Testis (tissue), 2 donors: ENCODE measurements at regions not wholly inside any gene's neighbourhood (a gene's known extent, or its start where the extent isn't known, plus 50 kb on each side); places are given as distances from the start of the nearest gene placed in this dataset.

Experiments used
- DNase-seq: peaks from one replicate; pipeline ENCODE4 v3.0.0-alpha.2; 2019
- H3K27ac ChIP-seq, 2 donors: fragments of 200-600 bp; sonication (generic); one replicate each; pipeline ENCODE4 v1.5.1; 2019
- H3K27me3 ChIP-seq: fragments of 200-600 bp; sonication (generic); one replicate; pipeline ENCODE4 v1.5.1; 2019
- H3K36me3 ChIP-seq: fragments of 200-600 bp; sonication (generic); one replicate; pipeline ENCODE4 v1.5.1; 2017; ENCODE audit warnings: low read depth; ENCODE audit errors: missing control alignments
- H3K4me1 ChIP-seq: fragments of 200-600 bp; sonication (generic); one replicate; pipeline ENCODE4 v1.5.1; 2019
- H3K4me3 ChIP-seq, 2 donors: fragments of 200-600 bp; sonication (generic); one replicate each; pipeline ENCODE4 v1.5.1; 2017 to 2019
- H3K9me3 ChIP-seq: fragments of 200-600 bp; sonication (generic); one replicate; pipeline ENCODE4 v1.5.1; 2017
- CTCF ChIP-seq, 3 experiments: fragments of 450-650 bp in 2 of 3; fragments of 200-600 bp in 1 of 3; sonication (generic) in 1 of 3; IDR thresholded peaks; one replicate each; pipeline ENCODE4 v1.5.1; 2016 to 2019; ENCODE audit warnings: antibody characterized with exemption in 3 of 3, mild to moderate bottlenecking in 2 of 3, moderate library complexity in 1 of 3
- POLR2A ChIP-seq: fragments of 450-650 bp; IDR thresholded peaks from one replicate; pipeline ENCODE4 v1.6.1; 2017; ENCODE audit warnings: antibody characterized with exemption, mild to moderate bottlenecking, moderate library complexity
- WGBS, 2 donors: methylation state at CpG; one replicate each; pipeline ENCODE4 v1.1.5; 2018; 5-methylcytosine and 5-hydroxymethylcytosine counted together
- intact Hi-C: fragments of 100-400 bp; cut with DNase I; formaldehyde crosslinking; loops from one replicate; pipeline ENCODE4 v1.15.1; 2023; ENCODE audit warnings: low total_unique reads

GRCh38 chrY:19317271-19317987 lies 427.1 kb downstream of the KDM5D start:
- no peak overlapping the region for H3K4me3 ChIP-seq
- no peak overlapping the region for H3K27ac ChIP-seq
- 58 to 63% methylated on average over 1 of the region's 1 CpG for WGBS, 2 donors
- H3K36me3 ChIP-seq: no peaks in the 10 kb centered on the region
- H3K27me3 ChIP-seq: no peaks in the 10 kb centered on the region
- DNase-seq: no peak
- intact Hi-C loops: no loop called here
- TF ChIP-seq CTCF (IDR thresholded peaks at IDR 0.05): no peak
- TF ChIP-seq POLR2A: no peak
- no peaks in the 10 kb centered on the region for H3K9me3 ChIP-seq
- H3K4me1 ChIP-seq: no peaks in the 10 kb centered on the region

DNA sequence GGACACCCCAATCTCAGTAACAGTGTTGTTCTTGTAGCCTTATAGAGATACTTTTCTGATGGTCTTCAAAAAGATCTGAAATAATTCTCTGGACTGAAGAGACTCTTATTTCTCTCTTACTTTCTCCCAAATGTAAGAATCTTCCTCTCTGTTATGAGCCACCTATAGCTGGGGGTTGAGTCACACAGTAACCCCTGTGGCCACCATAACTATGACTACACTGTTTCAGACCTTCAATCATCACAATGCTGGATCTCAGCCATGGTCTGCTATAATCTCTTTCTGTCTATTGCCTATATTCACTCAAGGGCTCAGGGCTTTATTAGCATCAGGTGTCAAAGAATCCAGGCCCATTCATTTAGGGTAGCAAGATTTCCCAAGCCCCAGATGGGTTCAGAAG lies 436.9 kb downstream of the KDM5D start:
- TF ChIP-seq CTCF (IDR thresholded peaks at IDR 0.05): no peak
- TF ChIP-seq POLR2A: no peak
- intact Hi-C loops: no loop called here
- H3K4me1 ChIP-seq: no peaks in the 10 kb centered on the region
- no peaks in the 10 kb centered on the region for H3K27me3 ChIP-seq
- no peak overlapping the region for H3K27ac ChIP-seq
- H3K36me3 ChIP-seq: no peaks in the 10 kb centered on the region
- no peak overlapping the region for H3K4me3 ChIP-seq
- H3K9me3 ChIP-seq: no peaks in the 10 kb centered on the region
- no peak for DNase-seq

DNA sequence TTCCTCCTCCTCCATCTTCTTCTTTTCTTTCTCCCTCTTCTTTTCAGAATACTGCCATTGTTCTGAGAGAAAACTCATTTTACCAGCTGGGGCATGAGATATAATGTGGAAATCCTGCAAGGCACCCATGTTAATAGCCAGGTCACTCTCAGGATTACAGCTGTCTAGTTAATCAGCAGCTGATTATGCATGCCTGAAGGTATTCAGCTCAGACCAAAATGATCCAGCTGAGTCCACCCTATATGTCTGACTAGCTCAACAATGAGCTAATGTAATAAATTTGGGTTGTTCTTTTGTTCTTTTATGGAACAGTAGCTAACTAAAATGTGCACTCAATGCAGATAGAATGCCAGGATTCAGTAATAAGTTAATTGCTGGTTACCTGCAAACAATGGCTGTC lies 441.4 kb downstream of the KDM5D start:
- DNase-seq: no peak
- TF ChIP-seq POLR2A (no peak), CTCF (IDR thresholded peaks at IDR 0.05) (no peak)
- intact Hi-C loops: no loop called here
- Histone ChIP-seq H3K9me3 (no peaks in the 10 kb centered on the region), H3K4me1 (no peaks in the 10 kb centered on the region), H3K27me3 (no peaks in the 10 kb centered on the region), H3K27ac (no peak overlapping the region), H3K4me3 (no peak overlapping the region), H3K36me3 (no peaks in the 10 kb centered on the region)

DNA sequence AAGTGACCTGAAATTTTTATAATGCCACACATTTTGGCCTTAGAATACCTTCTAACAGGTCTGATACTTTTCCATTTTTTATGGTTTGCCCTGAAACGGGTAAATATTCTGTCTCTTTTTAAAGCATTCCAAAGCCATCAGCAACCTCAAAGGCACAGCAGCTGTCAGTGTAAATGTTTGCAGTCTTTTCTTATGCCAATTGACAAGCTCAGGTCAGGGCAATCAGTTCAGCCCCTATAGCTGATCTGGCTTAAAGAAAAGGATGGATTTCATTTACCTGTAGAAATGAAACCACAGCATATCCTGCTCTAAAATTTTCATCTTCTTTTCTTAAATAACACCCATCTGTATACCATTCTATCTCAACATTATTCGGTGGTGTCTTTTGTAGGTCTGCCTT lies 453.6 kb downstream of the KDM5D start:
- 24 to 34% methylated on average over 2 of the region's 2 CpGs for WGBS, 2 donors
- Histone ChIP-seq H3K4me1 (no peaks in the 10 kb centered on the region), H3K27me3 (no peaks in the 10 kb centered on the region), H3K27ac (no peak overlapping the region), H3K9me3 (no peaks in the 10 kb centered on the region), H3K36me3 (no peaks in the 10 kb centered on the region), H3K4me3 (no peak overlapping the region)
- DNase-seq: no peak
- TF ChIP-seq POLR2A (no peak), CTCF (IDR thresholded peaks at IDR 0.05) (no peak)
- intact Hi-C loops: no loop called here

- Histone ChIP-seq H3K9me3 (no peaks in the 10 kb centered on the region), H3K27ac (no peak overlapping the region), H3K27me3 (no peaks in the 10 kb centered on the region), H3K36me3 (no peaks in the 10 kb centered on the region), H3K4me1 (no peaks in the 10 kb centered on the region), H3K4me3 (no peak overlapping the region)
- no peak for DNase-seq
- TF ChIP-seq POLR2A (no peak), CTCF (IDR thresholded peaks at IDR 0.05) (no peak)
- WGBS, 2 donors: 59 to 62% methylated on average over 1 of the region's 1 CpG
- intact Hi-C loops: no loop called here
Observed at GRCh38 chrY:19274076-19274475, 470.4 kb downstream of the KDM5D start.
